HEK293 (cell line): ENCODE measurements at regions not wholly inside any gene's neighbourhood (a gene's known extent, or its start where the extent isn't known, plus 50 kb on each side); places are given as distances from the start of the nearest gene placed in this dataset.

Source experiments
- CTCF ChIA-PET: fragments of 350-600 bp; formaldehyde crosslinking; extraction: SDS; loops from one replicate; lab custom pipeline; 2021; ENCODE audit warnings: antibody characterized with exemption; lab: Yijun Ruan, JAX
- POLR2A ChIA-PET: fragments of 300-600 bp; formaldehyde crosslinking; extraction: SDS; loops from one replicate; lab custom pipeline; 2020; ENCODE audit warnings: antibody characterized with exemption, inconsistent platforms; lab: Yijun Ruan, JAX
- H3K27ac ChIP-seq: fragments of 200-500 bp; sonication (Bioruptor generic); 2 replicates; pipeline ENCODE4 v1.5.1; 2014; ENCODE audit warnings: low read depth, low read length, control low read depth, inconsistent platforms; ENCODE audit errors: extremely low read depth
- H3K36me3 ChIP-seq, 2 experiments: fragments of 200-500 bp in 1 of 2; sonication (Bioruptor generic) in 1 of 2; 1 replicate in 1 of 2; 2 replicates in 1 of 2; pipeline ENCODE4 v1.5.1; 2014 to 2017; ENCODE audit warnings: inconsistent platforms in 2 of 2, low read length in 2 of 2; ENCODE audit not compliant: control insufficient read depth in 2 of 2, insufficient read depth in 1 of 2
- H3K4me1 ChIP-seq: fragments of 200-500 bp; sonication (Bioruptor generic); 2 replicates; pipeline ENCODE4 v1.5.1; 2014; ENCODE audit warnings: mild to moderate bottlenecking, low read length, inconsistent platforms; ENCODE audit not compliant: control insufficient read depth, insufficient read depth
- H3K4me3 ChIP-seq: 2 replicates; pipeline ENCODE4 v1.5.1; 2011; ENCODE audit warnings: low read depth, mild to moderate bottlenecking, control low read depth, low read length, moderate library complexity
- H3K9me3 ChIP-seq: fragments of 200-500 bp; sonication (Bioruptor generic); 2 replicates; pipeline ENCODE4 v1.5.1; 2014; ENCODE audit warnings: low read depth, low read length, inconsistent platforms; ENCODE audit not compliant: control insufficient read depth, insufficient read depth
- HIC1 ChIP-seq: fragments of 450-650 bp; formaldehyde crosslinking; IDR thresholded peaks from 2 replicates; pipeline ENCODE4 v1.5.1; 2016; ENCODE audit warnings: missing biosample characterization, missing genetic modification characterization
- HOXC10 ChIP-seq: sonication (generic); formaldehyde crosslinking; IDR thresholded peaks from 2 replicates; pipeline ENCODE4 v1.8.1; 2023; ENCODE audit warnings: mild to moderate bottlenecking, missing genetic modification reagents
- KLF17 ChIP-seq: fragments of 450-650 bp; formaldehyde crosslinking; IDR thresholded peaks from 2 replicates; pipeline ENCODE4 v1.5.1; 2016; ENCODE audit warnings: missing biosample characterization, missing genetic modification characterization
- PRDM2 ChIP-seq: fragments of 450-650 bp; formaldehyde crosslinking; IDR thresholded peaks from 2 replicates; pipeline ENCODE4 v1.5.1; 2016; ENCODE audit warnings: missing biosample characterization, missing genetic modification characterization, borderline replicate concordance
- RBAK ChIP-seq: fragments of 450-650 bp; formaldehyde crosslinking; IDR thresholded peaks from 2 replicates; pipeline ENCODE4 v1.5.1; 2016; ENCODE audit warnings: missing biosample characterization, missing genetic modification characterization
- SCRT2 ChIP-seq: fragments of 450-650 bp; formaldehyde crosslinking; IDR thresholded peaks from 2 replicates; pipeline ENCODE4 v1.5.1; 2016; ENCODE audit warnings: missing biosample characterization, missing genetic modification characterization
- SETDB1 ChIP-seq: IDR thresholded peaks from one replicate; pipeline ENCODE4 v1.6.1; 2017; ENCODE audit warnings: mild to moderate bottlenecking, low read length, moderate library complexity, mixed read lengths; ENCODE audit not compliant: insufficient read length
- SP3 ChIP-seq: fragments of 450-650 bp; formaldehyde crosslinking; IDR thresholded peaks from 2 replicates; pipeline ENCODE4 v1.5.1; 2016; ENCODE audit warnings: missing biosample characterization, missing genetic modification characterization
- ZFHX2 ChIP-seq: fragments of 450-650 bp; formaldehyde crosslinking; conservative IDR thresholded peaks from 2 replicates; pipeline ENCODE4 v1.5.1; 2016; ENCODE audit warnings: missing biosample characterization, missing genetic modification characterization
- ZIC2 ChIP-seq: fragments of 450-650 bp; formaldehyde crosslinking; IDR thresholded peaks from 2 replicates; pipeline ENCODE4 v1.5.1; 2016; ENCODE audit warnings: missing biosample characterization, missing genetic modification characterization
- ZNF10 ChIP-seq: fragments of 450-650 bp; formaldehyde crosslinking; IDR thresholded peaks from 2 replicates; pipeline ENCODE4 v1.5.1; 2017; ENCODE audit warnings: missing biosample characterization, missing genetic modification characterization
- ZNF169 ChIP-seq: fragments of 450-650 bp; formaldehyde crosslinking; IDR thresholded peaks from 2 replicates; pipeline ENCODE4 v1.5.1; 2016; ENCODE audit warnings: missing biosample characterization, missing genetic modification characterization
- ZNF24 ChIP-seq: fragments of 450-650 bp; formaldehyde crosslinking; IDR thresholded peaks from 2 replicates; pipeline ENCODE4 v1.5.1; 2016; ENCODE audit warnings: missing biosample characterization, missing genetic modification characterization
- ZNF248 ChIP-seq: fragments of 450-650 bp; formaldehyde crosslinking; IDR thresholded peaks from 2 replicates; pipeline ENCODE4 v1.5.1; 2017; ENCODE audit warnings: missing biosample characterization, missing genetic modification characterization
- ZNF670 ChIP-seq: fragments of 450-650 bp; formaldehyde crosslinking; IDR thresholded peaks from 2 replicates; pipeline ENCODE4 v1.5.1; 2016; ENCODE audit warnings: missing biosample characterization, missing genetic modification characterization, low read depth
- ZNF768 ChIP-seq: fragments of 450-650 bp; formaldehyde crosslinking; IDR thresholded peaks from 2 replicates; pipeline ENCODE4 v1.5.1; 2018; ENCODE audit warnings: missing biosample characterization, mild to moderate bottlenecking, missing genetic modification characterization
- ZSCAN23 ChIP-seq: fragments of 450-650 bp; formaldehyde crosslinking; IDR thresholded peaks from 2 replicates; pipeline ENCODE4 v1.5.1; 2016; ENCODE audit warnings: missing biosample characterization, missing genetic modification characterization
- TF ChIP-seq, protein P1 (sequence below): fragments of 450-650 bp; formaldehyde crosslinking; IDR thresholded peaks from 2 replicates; pipeline ENCODE4 v1.5.1; 2016; ENCODE audit warnings: missing biosample characterization, missing genetic modification characterization
- TF ChIP-seq, protein P2 (sequence below): fragments of 450-650 bp; formaldehyde crosslinking; IDR thresholded peaks from 2 replicates; pipeline ENCODE4 v1.5.1; 2017; ENCODE audit warnings: missing biosample characterization, missing genetic modification characterization
- TF ChIP-seq, protein P3 (sequence below): fragments of 450-650 bp; formaldehyde crosslinking; IDR thresholded peaks from 2 replicates; pipeline ENCODE4 v1.5.1; 2016; ENCODE audit warnings: missing biosample characterization, missing genetic modification characterization, borderline replicate concordance

- no peak overlapping the region for H3K27ac ChIP-seq
- H3K4me1 ChIP-seq = peaks cover 10% of the 10 kb centered on the region; the same call in 1 of the 2 replicates
- TF ChIP-seq SETDB1 (no peak), PRDM2 (tag by site-specific recombination) (no peak), ZFHX2 (tag by site-specific recombination) (no peak), ZNF169 (tag by site-specific recombination) (no peak), ZNF768 (tag by site-specific recombination) (no peak), ZNF248 (tag by site-specific recombination) (no peak), SCRT2 (tag by site-specific recombination) (no peak), RBAK (no peak), ZIC2 (tag by site-specific recombination) (no peak)
- no peaks in the 10 kb centered on the region for H3K9me3 ChIP-seq
- ChIA-PET CTCF (no interaction called here), POLR2A (no interaction called here)
- no peak overlapping the region for H3K4me3 ChIP-seq
- H3K36me3 ChIP-seq = no peaks in the 10 kb centered on the region
These were observed 843.3 kb downstream of the GALR1 start for GRCh38 chr18:78092901-78093300.

- Histone ChIP-seq H3K9me3 (no peaks in the 10 kb centered on the region), H3K36me3 (no peaks in the 10 kb centered on the region), H3K4me3 (no peak overlapping the region), H3K27ac (no peak overlapping the region), H3K4me1 (no peaks in the 10 kb centered on the region)
- ChIA-PET POLR2A (no interaction called here), CTCF (interaction anchor here (0.7 to 1.0 kb wide), 4 partner anchors 8 to 336 kb away, joined by 3 read pairs; no protein-coding TSS in a partner anchor)
- TF ChIP-seq ZNF10 (tag by site-specific recombination) (no peak), ZNF248 (tag by site-specific recombination) (no peak), ZNF24 (tag by site-specific recombination) (no peak), HOXC10 (CRISPR knock-in tag) (no peak), ZSCAN23 (tag by site-specific recombination) (no peak), SP3 (tag by site-specific recombination) (no peak), ZNF670 (tag by site-specific recombination) (no peak), HIC1 (tag by site-specific recombination) (no peak), KLF17 (tag by site-specific recombination) (no peak)
- TF ChIP-seq, protein P1, sequence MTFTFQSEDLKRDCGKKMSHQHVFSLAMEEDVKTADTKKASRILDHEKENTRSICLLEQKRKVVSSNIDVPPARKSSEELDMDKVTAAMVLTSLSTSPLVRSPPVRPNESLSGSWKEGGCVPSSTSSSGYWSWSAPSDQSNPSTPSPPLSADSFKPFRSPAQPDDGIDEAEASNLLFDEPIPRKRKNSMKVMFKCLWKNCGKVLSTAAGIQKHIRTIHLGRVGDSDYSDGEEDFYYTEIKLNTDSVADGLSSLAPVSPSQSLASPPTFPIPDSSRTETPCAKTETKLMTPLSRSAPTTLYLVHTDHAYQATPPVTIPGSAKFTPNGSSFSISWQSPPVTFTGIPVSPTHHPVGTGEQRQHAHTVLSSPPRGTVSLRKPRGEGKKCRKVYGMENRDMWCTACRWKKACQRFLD (tag by site-specific recombination) = no peak
- TF ChIP-seq, protein P2, sequence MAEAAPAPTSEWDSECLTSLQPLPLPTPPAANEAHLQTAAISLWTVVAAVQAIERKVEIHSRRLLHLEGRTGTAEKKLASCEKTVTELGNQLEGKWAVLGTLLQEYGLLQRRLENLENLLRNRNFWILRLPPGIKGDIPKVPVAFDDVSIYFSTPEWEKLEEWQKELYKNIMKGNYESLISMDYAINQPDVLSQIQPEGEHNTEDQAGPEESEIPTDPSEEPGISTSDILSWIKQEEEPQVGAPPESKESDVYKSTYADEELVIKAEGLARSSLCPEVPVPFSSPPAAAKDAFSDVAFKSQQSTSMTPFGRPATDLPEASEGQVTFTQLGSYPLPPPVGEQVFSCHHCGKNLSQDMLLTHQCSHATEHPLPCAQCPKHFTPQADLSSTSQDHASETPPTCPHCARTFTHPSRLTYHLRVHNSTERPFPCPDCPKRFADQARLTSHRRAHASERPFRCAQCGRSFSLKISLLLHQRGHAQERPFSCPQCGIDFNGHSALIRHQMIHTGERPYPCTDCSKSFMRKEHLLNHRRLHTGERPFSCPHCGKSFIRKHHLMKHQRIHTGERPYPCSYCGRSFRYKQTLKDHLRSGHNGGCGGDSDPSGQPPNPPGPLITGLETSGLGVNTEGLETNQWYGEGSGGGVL (tag by site-specific recombination) = no peak
- TF ChIP-seq, protein P3, sequence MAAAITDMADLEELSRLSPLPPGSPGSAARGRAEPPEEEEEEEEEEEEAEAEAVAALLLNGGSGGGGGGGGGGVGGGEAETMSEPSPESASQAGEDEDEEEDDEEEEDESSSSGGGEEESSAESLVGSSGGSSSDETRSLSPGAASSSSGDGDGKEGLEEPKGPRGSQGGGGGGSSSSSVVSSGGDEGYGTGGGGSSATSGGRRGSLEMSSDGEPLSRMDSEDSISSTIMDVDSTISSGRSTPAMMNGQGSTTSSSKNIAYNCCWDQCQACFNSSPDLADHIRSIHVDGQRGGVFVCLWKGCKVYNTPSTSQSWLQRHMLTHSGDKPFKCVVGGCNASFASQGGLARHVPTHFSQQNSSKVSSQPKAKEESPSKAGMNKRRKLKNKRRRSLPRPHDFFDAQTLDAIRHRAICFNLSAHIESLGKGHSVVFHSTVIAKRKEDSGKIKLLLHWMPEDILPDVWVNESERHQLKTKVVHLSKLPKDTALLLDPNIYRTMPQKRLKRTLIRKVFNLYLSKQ (tag by site-specific recombination) = no peak
These were observed 850.4 kb downstream of the GALR1 start for GRCh38 chr18:78099979-78100588.
